H1 (cell line): ENCODE measurements at regions not wholly inside any gene's neighbourhood (a gene's known extent, or its start where the extent isn't known, plus 50 kb on each side); places are given as distances from the start of the nearest gene placed in this dataset.

Experiments
- CTCF ChIA-PET: fragments of 300-600 bp; sonication (Branson Sonifier 250); formaldehyde crosslinking; loops from one replicate; lab custom pipeline; 2021; ENCODE audit not compliant: partially characterized antibody; lab: Charles Lee
- POLR2A ChIA-PET: fragments of 300-600 bp; sonication (Branson Sonifier 250); formaldehyde crosslinking; loops from one replicate; lab custom pipeline; 2021; ENCODE audit warnings: inconsistent platforms; ENCODE audit not compliant: partially characterized antibody; lab: Charles Lee
- DNase-seq, 2 experiments: peaks; one replicate each; pipeline versions ENCODE4 v3.0.0 to v3.0.0-alpha.2; 2010 to 2022; ENCODE audit warnings: low spot score in 2 of 2, low read depth in 1 of 2, mixed read lengths in 1 of 2
- FAIRE-seq: peaks from 2 replicates; lab custom pipeline; 2011; peaks lifted over from hg19 to GRCh38; lab: Jason Lieb, UNC
- H2AFZ ChIP-seq: 2 replicates; pipeline ENCODE4 v1.8.1; 2012; ENCODE audit warnings: low read length, inconsistent platforms
- H2AK5ac ChIP-seq: 2 replicates; pipeline ENCODE4 v1.6.1; 2013; ENCODE audit warnings: low read depth, low read length
- H2BK120ac ChIP-seq: replicated peaks from 2 replicates; pipeline ENCODE3; 2013; ENCODE audit warnings: low read depth, low read length, inconsistent platforms
- H2BK12ac ChIP-seq: 2 replicates; pipeline ENCODE4 v1.6.1; 2013; ENCODE audit warnings: low read depth, low read length
- H2BK15ac ChIP-seq: 2 replicates; pipeline ENCODE4 v1.6.1; 2013; ENCODE audit warnings: low read length
- H2BK20ac ChIP-seq: 2 replicates; pipeline ENCODE4 v1.6.1; 2013; ENCODE audit warnings: low read length
- H2BK5ac ChIP-seq: 2 replicates; pipeline ENCODE4 v1.6.1; 2013; ENCODE audit warnings: low read depth, low read length
- H3K14ac ChIP-seq: 2 replicates; pipeline ENCODE4 v1.6.1; 2013; ENCODE audit warnings: inconsistent platforms; ENCODE audit not compliant: insufficient read length
- H3K18ac ChIP-seq: 2 replicates; pipeline ENCODE4 v1.6.1; 2013; ENCODE audit warnings: low read length; ENCODE audit errors: extremely low read depth
- H3K23ac ChIP-seq: 2 replicates; pipeline ENCODE4 v1.6.1; 2013; ENCODE audit warnings: inconsistent platforms; ENCODE audit not compliant: insufficient read length
- H3K23me2 ChIP-seq: 2 replicates; pipeline ENCODE4 v1.6.1; 2013; ENCODE audit warnings: low read depth, low read length
- H3K27ac ChIP-seq: 2 replicates; pipeline ENCODE4 v1.6.1; 2011; ENCODE audit warnings: low read depth, low read length, inconsistent platforms
- H3K27me3 ChIP-seq, 4 experiments: replicated peaks in 1 of 4; 1 replicate in 1 of 4; 2 replicates in 3 of 4; pipeline versions ENCODE4 v1.6.1 to v1.8.1; 2011 to 2013; ENCODE audit warnings: low read length in 3 of 4, mild to moderate bottlenecking in 3 of 4, inconsistent platforms in 2 of 4, mixed read lengths in 2 of 4, moderate library complexity in 1 of 4; ENCODE audit not compliant: control insufficient read depth in 3 of 4, insufficient read depth in 3 of 4; ENCODE audit errors: extremely low read depth in 1 of 4
- H3K36me3 ChIP-seq, 4 experiments: 2 replicates each; pipeline versions ENCODE4 v1.6.1 to v1.8.1; 2011 to 2013; ENCODE audit warnings: mild to moderate bottlenecking in 4 of 4, low read length in 3 of 4, moderate library complexity in 2 of 4, control low read depth in 1 of 4, inconsistent platforms in 1 of 4; ENCODE audit not compliant: insufficient read depth in 4 of 4, control insufficient read depth in 2 of 4
- H3K4ac ChIP-seq: replicated peaks from 2 replicates; pipeline ENCODE3; 2013; ENCODE audit warnings: low read length, low read depth, mixed read lengths, inconsistent platforms; ENCODE audit not compliant: insufficient read length
- H3K4me1 ChIP-seq, 4 experiments: replicated peaks in 1 of 4; 1 replicate in 1 of 4; 2 replicates in 3 of 4; pipeline versions ENCODE4 v1.6.1 to v1.8.1; 2011 to 2013; ENCODE audit warnings: low read length in 3 of 4, inconsistent platforms in 2 of 4, mixed read lengths in 1 of 4; ENCODE audit not compliant: insufficient read depth in 4 of 4, control insufficient read depth in 3 of 4
- H3K4me2 ChIP-seq, 2 experiments: 2 replicates each; pipeline versions ENCODE4 v1.6.1 to v1.8.1; 2011 to 2013; ENCODE audit warnings: low read depth in 2 of 2, low read length in 2 of 2, control low read depth in 1 of 2, inconsistent platforms in 1 of 2, mild to moderate bottlenecking in 1 of 2; ENCODE audit not compliant: insufficient read depth in 1 of 2
- H3K4me3 ChIP-seq, 4 experiments: fragments of 200-600, 300-600 bp in 1 of 4; sonication (generic), shearing (Covaris generic), sonication (Bioruptor Twin) in 1 of 4; 2 replicates each; pipeline versions ENCODE4 v1.5.1 to v1.8.1; 2011 to 2016; ENCODE audit warnings: low read length in 4 of 4, low read depth in 3 of 4, control low read depth in 2 of 4, inconsistent platforms in 2 of 4, mild to moderate bottlenecking in 2 of 4, mixed read lengths in 1 of 4, moderate library complexity in 1 of 4; ENCODE audit not compliant: insufficient read depth in 2 of 4; ENCODE audit errors: extremely low read depth in 1 of 4
- H3K56ac ChIP-seq: replicated peaks from 2 replicates; pipeline ENCODE3; 2013; ENCODE audit warnings: low read depth, mild to moderate bottlenecking, mixed read lengths, low read length, inconsistent platforms; ENCODE audit not compliant: insufficient read length
- H3K79me1 ChIP-seq: 2 replicates; pipeline ENCODE4 v1.6.1; 2013; ENCODE audit warnings: low read depth, low read length, control low read depth
- H3K79me2 ChIP-seq, 2 experiments: 2 replicates each; pipeline versions ENCODE4 v1.6.1 to v1.8.1; 2012 to 2013; ENCODE audit warnings: low read length in 2 of 2, mild to moderate bottlenecking in 2 of 2, inconsistent platforms in 1 of 2; ENCODE audit not compliant: insufficient read depth in 2 of 2, control insufficient read depth in 1 of 2
- H3K9ac ChIP-seq, 4 experiments: replicated peaks in 1 of 4; 1 replicate in 1 of 4; 2 replicates in 3 of 4; pipeline versions ENCODE4 v1.6.1 to v1.8.1; 2011 to 2013; ENCODE audit warnings: low read depth in 3 of 4, low read length in 3 of 4, control low read depth in 2 of 4, mild to moderate bottlenecking in 2 of 4, moderate library complexity in 2 of 4, inconsistent platforms in 1 of 4; ENCODE audit errors: extremely low read depth in 1 of 4
- H3K9me3 ChIP-seq, 2 experiments: 2 replicates each; pipeline versions ENCODE4 v1.6.1 to v1.8.1; 2012 to 2013; ENCODE audit warnings: mild to moderate bottlenecking in 2 of 2, moderate library complexity in 2 of 2, control low read depth in 1 of 2, inconsistent platforms in 1 of 2, low read depth in 1 of 2, low read length in 1 of 2, mixed read lengths in 1 of 2; ENCODE audit not compliant: insufficient read depth in 2 of 2
- H4K20me1 ChIP-seq, 2 experiments: replicated peaks in 1 of 2; 2 replicates each; pipeline versions ENCODE3 to v1.8.1; 2011 to 2013; ENCODE audit warnings: inconsistent platforms in 2 of 2, low read length in 2 of 2, mild to moderate bottlenecking in 1 of 2; ENCODE audit not compliant: insufficient read depth in 2 of 2, control insufficient read depth in 1 of 2
- H4K5ac ChIP-seq: 2 replicates; pipeline ENCODE4 v1.6.1; 2013; ENCODE audit warnings: low read length, low read depth, mixed read lengths, inconsistent platforms; ENCODE audit not compliant: insufficient read length
- H4K8ac ChIP-seq: 2 replicates; pipeline ENCODE4 v1.8.0; 2013; ENCODE audit warnings: mild to moderate bottlenecking, moderate library complexity, low read length, inconsistent platforms; ENCODE audit not compliant: insufficient read depth; ENCODE audit errors: extremely low read depth
- H4K91ac ChIP-seq: replicated peaks from 2 replicates; pipeline ENCODE3; 2013; ENCODE audit warnings: low read length, mixed read lengths, inconsistent platforms; ENCODE audit not compliant: insufficient read length
- CBX5 ChIP-seq: fragments of 300-800, 300-1000 bp; sonication (generic); IDR thresholded peaks from 2 replicates; pipeline ENCODE4 v1.7.1; 2016; ENCODE audit warnings: antibody characterized with exemption, low read length, low read depth
- CTBP2 ChIP-seq: IDR thresholded peaks from 2 replicates; pipeline ENCODE4 v1.7.0; 2011; ENCODE audit warnings: borderline replicate concordance, mild to moderate bottlenecking, moderate library complexity, mixed read lengths, low read length; ENCODE audit not compliant: insufficient read depth, insufficient read length
- SP1 ChIP-seq: IDR thresholded peaks from 2 replicates; pipeline ENCODE4 v1.6.1; 2011; ENCODE audit warnings: low read depth, low read length
- SP2 ChIP-seq: IDR thresholded peaks from 2 replicates; pipeline ENCODE4 v1.6.1; 2012; ENCODE audit warnings: mild to moderate bottlenecking, low read length, inconsistent platforms
- TBP ChIP-seq: IDR thresholded peaks from 2 replicates; pipeline ENCODE4 v1.6.1; 2011; ENCODE audit warnings: low read depth, low read length, improper control_type of control experiment
- YY1 ChIP-seq: IDR thresholded peaks from 2 replicates; pipeline ENCODE4 v1.6.1; 2011; ENCODE audit warnings: low read depth, mild to moderate bottlenecking, low read length
- WGBS, 2 experiments: shearing (Covaris generic) in 1 of 2; methylation state at CpG; one replicate each; pipeline versions ENCODE4 v1.1.6 to v1.1.7; 2013 to 2015; ENCODE audit warnings: low lambda C conversion rate in 2 of 2, mixed read lengths in 2 of 2, inconsistent platforms in 1 of 2, low coverage in 1 of 2, missing lambda C conversion rate in 1 of 2; ENCODE audit not compliant: insufficient replicate concordance in 2 of 2, insufficient coverage in 1 of 2, insufficient read length in 1 of 2; ENCODE audit errors: extremely low coverage in 1 of 2, missing lambda C conversion rate in 1 of 2; 5-methylcytosine and 5-hydroxymethylcytosine counted together

DNA sequence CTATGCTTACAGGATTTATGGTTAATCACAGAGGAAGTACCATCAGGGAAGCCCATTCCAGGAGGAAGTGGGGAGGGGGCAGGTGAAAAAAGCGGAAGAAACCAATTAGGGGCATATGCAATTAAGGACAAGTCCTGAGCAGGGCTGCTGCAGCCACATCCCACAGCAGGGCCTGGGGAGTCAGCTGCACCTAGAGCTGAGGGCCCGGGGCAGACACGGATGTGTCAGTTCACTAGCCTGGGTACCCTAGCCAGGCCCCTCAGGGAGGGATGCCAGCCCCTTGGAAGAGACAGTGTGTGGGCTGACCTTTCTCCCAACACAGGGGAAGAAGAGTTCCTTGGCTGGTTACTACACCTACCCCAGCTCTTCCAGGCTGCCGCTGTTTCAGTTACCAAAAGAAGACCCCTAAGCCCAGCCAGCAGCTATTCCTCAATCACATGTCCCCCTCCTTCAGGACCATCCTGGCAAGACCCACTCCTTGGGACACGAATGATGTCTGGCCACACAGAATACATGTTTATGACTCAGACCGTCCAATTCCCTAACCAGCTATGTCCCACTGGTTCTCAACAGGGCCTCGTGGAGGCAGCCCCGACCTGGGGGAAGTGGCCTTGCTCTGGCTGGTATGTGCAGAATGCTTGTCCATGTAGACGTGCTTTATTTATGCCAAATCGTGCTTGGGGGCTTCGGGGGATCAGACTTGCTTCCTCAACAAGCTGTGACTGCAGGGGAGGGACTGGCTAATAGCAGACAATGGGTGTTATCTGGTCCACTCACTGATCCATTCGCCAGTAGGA lies 133.7 kb upstream of the RTL1 start:
- Histone ChIP-seq H2BK120ac (no peak overlapping the region), H3K79me1 (no peaks in the 10 kb centered on the region), H2BK15ac (no peak overlapping the region), H4K20me1 (no peaks in the 10 kb centered on the region), H2AK5ac (no peak overlapping the region), H3K4me2 (no peak overlapping the region), H3K4me1 (no peaks in the 10 kb centered on the region), H3K79me2 (no peaks in the 10 kb centered on the region), H3K27me3 (no peaks in the 10 kb centered on the region), H2BK12ac (no peak overlapping the region), H3K56ac (no peak overlapping the region), H4K5ac (no peak overlapping the region), H4K91ac (no peak overlapping the region), H3K18ac (no peak overlapping the region), H3K14ac (no peak overlapping the region), H4K8ac (no peak overlapping the region), H3K23ac (no peak overlapping the region), H3K4ac (no peak overlapping the region), H3K27ac (no peak overlapping the region), H2BK5ac (no peak overlapping the region), H2BK20ac (no peak overlapping the region), H3K9me3 (no peaks in the 10 kb centered on the region; a peak in 1 of 4 replicates), H3K36me3 (no peaks in the 10 kb centered on the region), H3K9ac (no peak overlapping the region), H2AFZ (no peak overlapping the region), H3K4me3 (no peak overlapping the region), H3K23me2 (peaks cover 4% of the 10 kb centered on the region; the same call in 1 of the 2 replicates)
- no peak for DNase-seq
- ChIA-PET POLR2A (no interaction called here), CTCF (interaction anchor here (1.2 kb wide), 1 partner anchor 10 kb away, joined by 4 read pairs; no protein-coding TSS in a partner anchor)
- 93% methylated on average over 12 of the region's 12 CpGs; no CpG with 5 or more reads in 1 of the 2 experiments for WGBS, 2 experiments
- FAIRE-seq = no peak
- TF ChIP-seq CTBP2 = no peak
- no peak for TF ChIP-seq SP1
- TF ChIP-seq TBP = no peak
- TF ChIP-seq YY1 = no peak
- no peak for TF ChIP-seq CBX5
- TF ChIP-seq SP2 = no peak
